ENCODE measurements at regions not wholly inside any gene's neighbourhood (a gene's known extent, or its start where the extent isn't known, plus 50 kb on each side); places are given as distances from the start of the nearest gene placed in this dataset.
"Not testable (repeated sequence)": the region's sequence is repeated elsewhere in the genome, so short reads cannot be mapped to it uniquely, and the experiment has no call there.

- ChIA-PET POLR2A (no interaction called here), CTCF (no interaction called here)
- H3K9me3 Mint-ChIP-seq: peaks cover 2% of the 10 kb centered on the region
- no peaks in the 10 kb centered on the region for H3K36me3 Mint-ChIP-seq (ENCODE audit: low read depth)
- H3K27ac Mint-ChIP-seq: no peak overlapping the region
- no peaks in the 10 kb centered on the region for H3K4me1 Mint-ChIP-seq
- DNase-seq: no peak
- no peak overlapping the region for H3K4me3 Mint-ChIP-seq
- no peaks in the 10 kb centered on the region for H3K27me3 Mint-ChIP-seq
These were observed 162.9 kb downstream of the LRIG3 start for GRCh38 chr12:58757422-58757821.

DNA sequence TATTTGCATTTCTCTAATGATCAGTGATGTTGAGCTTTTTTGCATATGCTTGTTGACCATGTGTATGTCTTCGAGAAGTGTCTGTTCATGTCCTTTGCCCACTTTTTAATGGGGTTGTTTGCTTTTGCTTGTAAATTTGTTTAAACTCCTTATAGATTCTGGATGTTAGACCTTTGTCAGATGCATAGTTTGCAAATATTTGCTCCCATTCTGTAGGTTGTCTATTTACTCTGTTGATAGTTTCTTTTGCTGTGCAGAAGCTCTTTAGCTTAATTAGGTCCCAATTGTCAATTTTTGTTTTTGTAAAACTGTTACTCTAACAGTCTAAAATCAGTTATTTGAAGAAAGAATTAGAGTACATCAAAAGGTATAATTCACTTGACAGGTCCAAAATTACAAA, 160.6 kb downstream of the LRIG3 start:
- H3K36me3 Mint-ChIP-seq (ENCODE audit: low read depth); H3K9me3 Mint-ChIP-seq; DNase-seq; H3K27me3 Mint-ChIP-seq; CTCF ChIA-PET; H3K4me3 Mint-ChIP-seq; POLR2A ChIA-PET; H3K4me1 Mint-ChIP-seq; H3K27ac Mint-ChIP-seq: not testable (repeated sequence)

- ChIA-PET CTCF (no interaction called here), POLR2A (no interaction called here)
- no peak for DNase-seq
- no peaks in the 10 kb centered on the region for H3K4me1 Mint-ChIP-seq
- H3K9me3 Mint-ChIP-seq: peaks cover 2% of the 10 kb centered on the region
- H3K36me3 Mint-ChIP-seq (ENCODE audit: low read depth): no peaks in the 10 kb centered on the region
- no peaks in the 10 kb centered on the region for H3K27me3 Mint-ChIP-seq
- no peak overlapping the region for H3K4me3 Mint-ChIP-seq
- no peak overlapping the region for H3K27ac Mint-ChIP-seq
These were observed 159.0 kb downstream of the LRIG3 start for GRCh38 chr12:58761308-58761707.

DNA sequence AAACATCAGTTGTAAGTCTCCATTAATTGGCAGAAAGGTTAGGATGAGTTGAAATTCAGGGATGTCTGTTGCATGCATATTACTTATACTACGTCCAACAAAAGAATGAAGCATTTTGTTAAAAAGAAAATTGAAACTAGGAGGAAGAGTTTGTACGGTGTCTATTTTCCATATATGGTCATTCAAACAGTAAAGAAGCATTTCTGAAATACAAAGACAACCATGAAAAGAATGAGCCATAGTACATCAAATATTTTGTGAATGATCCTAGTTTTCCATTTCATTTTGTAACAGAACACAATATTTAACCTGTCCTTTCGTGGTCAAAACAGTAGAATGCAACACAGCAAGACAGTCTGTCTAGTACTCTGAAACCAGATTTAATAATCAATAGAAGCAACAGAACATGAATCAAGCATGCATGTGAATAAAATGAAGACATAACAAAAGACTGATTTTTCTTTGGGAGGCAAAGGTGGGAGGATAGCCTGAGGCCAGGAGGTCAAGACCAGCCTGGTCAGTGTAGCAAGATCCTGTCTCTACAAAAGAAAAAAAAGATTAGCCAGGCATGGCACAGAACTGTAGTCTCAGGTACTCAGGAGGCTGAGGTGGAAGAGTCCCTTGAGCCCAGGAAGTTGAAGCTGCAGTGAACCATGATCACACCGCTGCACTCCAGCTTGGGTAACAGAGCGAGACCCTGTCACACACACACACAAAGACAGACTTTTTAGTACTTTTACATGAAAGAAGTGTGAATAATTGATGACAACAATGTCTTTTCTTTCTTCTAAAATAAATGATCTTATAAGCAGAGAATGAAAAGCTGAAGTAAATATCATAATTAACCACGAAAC, 156.0 kb downstream of the LRIG3 start:
- Mint-ChIP-seq H3K9me3 (peaks cover 6% of the 10 kb centered on the region), H3K4me3 (no peak overlapping the region), H3K36me3 (ENCODE audit: low read depth) (no peaks in the 10 kb centered on the region), H3K4me1 (no peaks in the 10 kb centered on the region), H3K27me3 (no peaks in the 10 kb centered on the region), H3K27ac (no peak overlapping the region)
- DNase-seq: no peak
- POLR2A ChIA-PET: no interaction called here
- CTCF ChIA-PET: no interaction called here

GRCh38 chr12:58765076-58765475, 155.2 kb downstream of the LRIG3 start:
- CTCF ChIA-PET: no interaction called here
- H3K9me3 Mint-ChIP-seq: peaks cover 6% of the 10 kb centered on the region
- no peaks in the 10 kb centered on the region for H3K27me3 Mint-ChIP-seq
- H3K36me3 Mint-ChIP-seq (ENCODE audit: low read depth): no peaks in the 10 kb centered on the region
- POLR2A ChIA-PET: no interaction called here
- no peak for DNase-seq
- no peak overlapping the region for H3K27ac Mint-ChIP-seq
- H3K4me1 Mint-ChIP-seq: no peaks in the 10 kb centered on the region
- H3K4me3 Mint-ChIP-seq: no peak overlapping the region

DNA sequence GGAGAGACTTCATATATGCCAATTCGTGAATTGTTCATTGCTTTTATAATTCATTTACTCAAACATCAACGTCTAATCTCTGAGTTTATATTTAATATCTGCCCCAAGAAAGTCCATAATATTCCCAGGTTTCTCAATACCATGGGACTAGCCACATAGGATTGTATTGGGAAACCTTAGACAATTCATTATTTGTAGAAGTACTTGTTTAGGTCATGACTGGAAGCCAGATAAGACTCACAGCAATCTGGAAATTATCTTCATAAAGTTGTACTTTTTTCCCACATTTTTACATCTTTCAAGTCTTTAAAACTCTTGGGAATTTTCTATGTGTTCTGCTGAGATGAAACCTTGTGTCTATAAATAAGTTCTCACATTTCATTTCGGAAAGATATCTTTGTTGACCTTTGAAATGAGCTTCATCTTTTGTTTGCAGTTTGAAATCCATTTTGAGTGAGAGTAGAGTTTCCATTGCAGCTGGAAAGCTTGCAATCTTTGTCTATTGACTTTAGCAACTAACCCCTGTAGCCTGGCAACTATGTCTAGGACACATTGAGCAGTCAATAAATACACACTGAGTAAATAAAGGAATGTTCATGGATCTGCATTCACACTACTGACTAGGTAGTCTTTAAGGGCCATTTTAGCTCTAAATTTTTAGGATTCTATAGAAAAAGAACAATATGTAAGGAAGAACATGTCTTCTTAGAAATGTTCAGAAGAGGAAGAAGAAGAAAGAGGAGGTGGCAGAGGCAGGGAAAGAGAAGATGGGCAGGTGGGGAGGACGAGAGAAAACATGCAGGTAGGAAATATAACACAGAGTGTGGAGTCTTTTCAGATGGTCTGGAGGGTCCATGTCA, 154.4 kb downstream of the LRIG3 start:
- peaks cover 6% of the 10 kb centered on the region for H3K9me3 Mint-ChIP-seq
- H3K27me3 Mint-ChIP-seq: no peaks in the 10 kb centered on the region
- CTCF ChIA-PET: no interaction called here
- H3K36me3 Mint-ChIP-seq (ENCODE audit: low read depth): no peaks in the 10 kb centered on the region
- H3K4me1 Mint-ChIP-seq: no peaks in the 10 kb centered on the region
- POLR2A ChIA-PET: no interaction called here
- H3K4me3 Mint-ChIP-seq: no peak overlapping the region
- H3K27ac Mint-ChIP-seq: no peak overlapping the region
- no peak for DNase-seq

GRCh38 chr12:58766513-58766870, 153.8 kb downstream of the LRIG3 start:
- Mint-ChIP-seq H3K4me1 (no peaks in the 10 kb centered on the region), H3K36me3 (ENCODE audit: low read depth) (no peaks in the 10 kb centered on the region), H3K27me3 (no peaks in the 10 kb centered on the region), H3K4me3 (no peak overlapping the region), H3K9me3 (peaks cover 6% of the 10 kb centered on the region), H3K27ac (no peak overlapping the region)
- ChIA-PET POLR2A (no interaction called here), CTCF (no interaction called here)
- DNase-seq: no peak

- H3K36me3 Mint-ChIP-seq (ENCODE audit: low read depth): no peaks in the 10 kb centered on the region
- no peak overlapping the region for H3K27ac Mint-ChIP-seq
- no peaks in the 10 kb centered on the region for H3K4me1 Mint-ChIP-seq
- peaks cover 6% of the 10 kb centered on the region for H3K9me3 Mint-ChIP-seq
- H3K4me3 Mint-ChIP-seq: no peak overlapping the region
- CTCF ChIA-PET: no interaction called here
- no peaks in the 10 kb centered on the region for H3K27me3 Mint-ChIP-seq
- POLR2A ChIA-PET: no interaction called here
- DNase-seq: no peak
These were observed 152.8 kb downstream of the LRIG3 start for GRCh38 chr12:58767496-58767895.

GRCh38 chr12:58773986-58774385, 146.3 kb downstream of the LRIG3 start:
- ChIA-PET POLR2A (no interaction called here), CTCF (no interaction called here)
- no peak overlapping the region for H3K27ac Mint-ChIP-seq
- H3K4me1 Mint-ChIP-seq: no peaks in the 10 kb centered on the region
- H3K9me3 Mint-ChIP-seq: peaks cover 3% of the 10 kb centered on the region
- no peaks in the 10 kb centered on the region for H3K27me3 Mint-ChIP-seq
- no peaks in the 10 kb centered on the region for H3K36me3 Mint-ChIP-seq (ENCODE audit: low read depth)
- no peak overlapping the region for H3K4me3 Mint-ChIP-seq
- DNase-seq: no peak

DNA sequence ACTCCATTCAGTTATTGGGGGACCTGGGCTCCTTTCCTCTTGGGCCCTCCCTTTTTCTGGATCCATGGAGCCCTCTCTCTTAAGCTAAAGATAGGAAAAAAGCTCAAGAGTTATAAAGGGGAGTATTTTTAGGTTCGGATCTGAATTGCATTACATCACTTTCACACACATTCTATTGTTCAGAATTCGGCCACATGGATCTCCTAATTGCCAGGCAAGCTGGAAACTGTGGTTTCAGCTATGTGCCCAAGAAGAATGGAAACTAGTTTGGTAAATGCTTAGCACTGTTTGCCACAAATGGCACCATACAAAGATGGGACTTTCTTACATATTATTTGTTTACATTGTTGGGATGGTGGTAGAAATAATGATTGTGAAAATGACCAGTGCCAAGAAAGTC, 145.6 kb downstream of the LRIG3 start:
- no peaks in the 10 kb centered on the region for H3K9me3 Mint-ChIP-seq
- H3K36me3 Mint-ChIP-seq (ENCODE audit: low read depth): no peaks in the 10 kb centered on the region
- ChIA-PET POLR2A (no interaction called here), CTCF (no interaction called here)
- no peaks in the 10 kb centered on the region for H3K27me3 Mint-ChIP-seq
- no peak overlapping the region for H3K27ac Mint-ChIP-seq
- H3K4me1 Mint-ChIP-seq: no peaks in the 10 kb centered on the region
- no peak overlapping the region for H3K4me3 Mint-ChIP-seq
- no peak for DNase-seq

DNA sequence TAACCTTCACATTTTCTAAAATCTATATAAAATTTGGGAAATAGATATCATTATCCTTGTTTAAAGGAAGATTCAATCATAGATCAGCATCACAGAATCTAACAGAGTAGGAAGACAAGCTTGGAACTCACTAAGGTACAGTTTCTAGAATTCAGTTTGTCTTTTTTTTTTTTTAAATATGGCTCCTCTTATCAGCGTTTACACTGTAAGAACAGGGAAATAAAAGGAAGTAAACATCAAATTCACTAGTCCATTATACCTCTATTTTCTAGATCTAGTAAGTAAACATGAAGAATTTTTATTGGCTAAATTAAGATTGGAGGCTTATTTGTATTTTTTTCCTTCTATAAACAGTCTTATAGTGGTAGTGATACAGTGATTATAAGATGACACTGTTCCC, 144.9 kb downstream of the LRIG3 start:
- Mint-ChIP-seq H3K36me3 (ENCODE audit: low read depth) (no peaks in the 10 kb centered on the region), H3K27ac (no peak overlapping the region), H3K27me3 (no peaks in the 10 kb centered on the region), H3K4me1 (no peaks in the 10 kb centered on the region), H3K9me3 (no peaks in the 10 kb centered on the region), H3K4me3 (no peak overlapping the region)
- CTCF ChIA-PET: no interaction called here
- DNase-seq: no peak
- POLR2A ChIA-PET: no interaction called here

- Mint-ChIP-seq H3K4me1 (no peaks in the 10 kb centered on the region), H3K4me3 (no peak overlapping the region), H3K27ac (no peak overlapping the region), H3K9me3 (no peaks in the 10 kb centered on the region), H3K36me3 (ENCODE audit: low read depth) (no peaks in the 10 kb centered on the region), H3K27me3 (no peaks in the 10 kb centered on the region)
- ChIA-PET POLR2A (no interaction called here), CTCF (no interaction called here)
- no peak for DNase-seq
These were observed 144.2 kb downstream of the LRIG3 start for GRCh38 chr12:58776144-58776543.

DNA sequence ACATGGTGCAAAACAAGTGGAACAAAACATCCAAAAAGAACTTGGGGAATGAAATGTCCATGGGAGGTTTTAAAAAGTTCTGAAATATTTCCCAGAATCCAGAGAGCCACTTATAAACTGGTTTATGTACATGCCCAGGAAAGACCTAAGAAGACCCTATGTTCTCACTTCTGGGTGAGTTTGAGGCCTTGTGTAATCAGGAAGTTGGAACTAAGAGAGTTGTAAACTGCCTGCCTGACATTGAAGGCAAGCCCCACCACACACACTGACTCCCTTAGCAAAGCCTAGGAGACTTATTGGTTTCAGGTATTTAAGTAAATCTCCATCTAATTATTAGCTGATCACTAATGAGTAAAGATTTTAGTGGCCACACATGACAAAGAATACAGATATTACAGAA, 142.5 kb downstream of the LRIG3 start:
- no peaks in the 10 kb centered on the region for H3K9me3 Mint-ChIP-seq
- no peaks in the 10 kb centered on the region for H3K36me3 Mint-ChIP-seq (ENCODE audit: low read depth)
- H3K4me3 Mint-ChIP-seq: no peak overlapping the region
- CTCF ChIA-PET: no interaction called here
- POLR2A ChIA-PET: no interaction called here
- no peak overlapping the region for H3K27ac Mint-ChIP-seq
- H3K27me3 Mint-ChIP-seq: no peaks in the 10 kb centered on the region
- no peaks in the 10 kb centered on the region for H3K4me1 Mint-ChIP-seq
- no peak for DNase-seq

DNA sequence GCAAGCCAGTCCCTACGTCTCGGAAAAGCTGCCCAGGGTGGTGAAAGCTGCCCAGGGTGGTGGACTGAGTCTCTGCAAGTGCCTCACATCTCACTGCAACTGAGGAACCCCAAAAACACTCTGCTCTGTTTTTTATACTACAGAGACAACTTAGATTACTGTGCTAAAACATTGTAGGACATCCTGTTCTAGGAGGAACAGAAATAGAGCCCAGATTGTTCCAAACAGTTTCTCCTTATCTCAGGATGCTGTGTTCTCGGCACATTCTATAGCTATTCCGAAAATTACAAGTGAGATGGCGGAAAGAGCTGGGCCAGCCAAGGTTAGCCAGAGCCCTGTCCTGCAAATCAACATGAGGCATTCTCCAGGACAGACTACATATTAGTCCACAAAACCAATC, 138.7 kb downstream of the LRIG3 start:
- peaks cover 3% of the 10 kb centered on the region for H3K9me3 Mint-ChIP-seq
- no peaks in the 10 kb centered on the region for H3K36me3 Mint-ChIP-seq (ENCODE audit: low read depth)
- H3K27ac Mint-ChIP-seq: no peak overlapping the region
- H3K4me1 Mint-ChIP-seq: no peaks in the 10 kb centered on the region
- H3K4me3 Mint-ChIP-seq: no peak overlapping the region
- CTCF ChIA-PET: no interaction called here
- POLR2A ChIA-PET: no interaction called here
- DNase-seq: no peak
- H3K27me3 Mint-ChIP-seq: no peaks in the 10 kb centered on the region

Measured in activated CD4-positive, alpha-beta memory T cell treated with anti-CD3 and anti-CD28 coated beads, Interleukin-2, amount 10 ng/mL, durations not matched to agents 7 days and 5 days (primary cell).